ENCODE measurements at regions not wholly inside any gene's neighbourhood (a gene's known extent, or its start where the extent isn't known, plus 50 kb on each side); places are given as distances from the start of the nearest gene placed in this dataset.

- ATAC-seq = no peak
- TF ChIP-seq CTCF (IDR thresholded peaks at IDR 0.05 in 4 of 5, conservative IDR thresholded peaks at IDR 0.05 in 1 of 5) (no peak), POLR2A (IDR thresholded peaks at IDR 0.05) (no peak)
- Histone ChIP-seq H3K27ac (no peak overlapping the region), H3K4me3 (no peak overlapping the region), H3K27me3 (no peaks in the 10 kb centered on the region), H3K36me3 (no peaks in the 10 kb centered on the region), H3K4me1 (peaks cover 25 to 28% of the 10 kb centered on the region in 2 donors), H3K9me3 (no peaks in the 10 kb centered on the region)
- no peak for DNase-seq
- in situ Hi-C loops (cut with MboI; ENCODE audit: low sequenced_read_pairs in 4 of 4) = loop anchor here in 1 of 4 donors (10.0 kb wide), 1 partner anchor 132 kb away; no protein-coding TSS in a partner anchor
- intact Hi-C loops (cut with DNase I; ENCODE audit: low total_unique reads) = loop anchor here (10.0 kb wide), 1 partner anchor 472 kb away; no protein-coding TSS in a partner anchor
These were observed 178.8 kb upstream of the AKR1E2 start for GRCh38 chr10:4647109-4647785.

- Histone ChIP-seq H3K27me3 (no peaks in the 10 kb centered on the region), H3K4me3 (no peak overlapping the region), H3K36me3 (no peaks in the 10 kb centered on the region), H3K27ac (no peak overlapping the region), H3K9me3 (no peaks in the 10 kb centered on the region), H3K4me1 (peaks cover 25 to 28% of the 10 kb centered on the region in 2 donors)
- TF ChIP-seq POLR2A (IDR thresholded peaks at IDR 0.05) = no peak
- no peak for TF ChIP-seq CTCF (IDR thresholded peaks at IDR 0.05 in 4 of 5, conservative IDR thresholded peaks at IDR 0.05 in 1 of 5)
- ATAC-seq (no peak), DNase-seq (no peak)
- intact Hi-C loops (cut with DNase I; ENCODE audit: low total_unique reads) (loop anchor here (10.0 kb wide), 1 partner anchor 472 kb away; no protein-coding TSS in a partner anchor), in situ Hi-C loops (cut with MboI; ENCODE audit: low sequenced_read_pairs in 4 of 4) (loop anchor here in 1 of 4 donors (10.0 kb wide), 1 partner anchor 132 kb away; no protein-coding TSS in a partner anchor)
These were observed 179.5 kb upstream of the AKR1E2 start for GRCh38 chr10:4646547-4646946.

- no peaks in the 10 kb centered on the region for H3K36me3 ChIP-seq
- ATAC-seq (no peak), DNase-seq (no peak)
- H3K4me1 ChIP-seq = peaks cover 24 to 31% of the 10 kb centered on the region in 2 donors
- no peaks in the 10 kb centered on the region for H3K27me3 ChIP-seq
- in situ Hi-C loops (cut with MboI; ENCODE audit: low sequenced_read_pairs in 4 of 4) = loop anchor here in 1 of 4 donors (10.0 kb wide), 1 partner anchor 131 kb away; no protein-coding TSS in a partner anchor
- intact Hi-C loops (cut with DNase I; ENCODE audit: low total_unique reads) = loop anchor here (10.0 kb wide), 1 partner anchor 471 kb away; no protein-coding TSS in a partner anchor
- H3K4me3 ChIP-seq = no peak overlapping the region
- no peaks in the 10 kb centered on the region for H3K9me3 ChIP-seq
- no peak overlapping the region for H3K27ac ChIP-seq
- no peak for TF ChIP-seq POLR2A (IDR thresholded peaks at IDR 0.05)
- no peak for TF ChIP-seq CTCF (IDR thresholded peaks at IDR 0.05 in 4 of 5, conservative IDR thresholded peaks at IDR 0.05 in 1 of 5)
These were observed 180.2 kb upstream of the AKR1E2 start for GRCh38 chr10:4645836-4646235.

- H3K4me1 ChIP-seq = peaks cover 27 to 33% of the 10 kb centered on the region in 2 donors
- in situ Hi-C loops (cut with MboI; ENCODE audit: low sequenced_read_pairs in 4 of 4) = loop anchor here in 1 of 4 donors (10.0 kb wide), 1 partner anchor 129 kb away; no protein-coding TSS in a partner anchor
- ATAC-seq (no peak), DNase-seq (no peak)
- no peak overlapping the region for H3K4me3 ChIP-seq
- intact Hi-C loops (cut with DNase I; ENCODE audit: low total_unique reads) = loop anchor here (10.0 kb wide), 1 partner anchor 469 kb away; no protein-coding TSS in a partner anchor
- no peak overlapping the region for H3K27ac ChIP-seq
- no peaks in the 10 kb centered on the region for H3K9me3 ChIP-seq
- no peak for TF ChIP-seq POLR2A (IDR thresholded peaks at IDR 0.05)
- no peak for TF ChIP-seq CTCF (IDR thresholded peaks at IDR 0.05 in 4 of 5, conservative IDR thresholded peaks at IDR 0.05 in 1 of 5)
- no peaks in the 10 kb centered on the region for H3K36me3 ChIP-seq
- no peaks in the 10 kb centered on the region for H3K27me3 ChIP-seq
These were observed 182.5 kb upstream of the AKR1E2 start for GRCh38 chr10:4643471-4643870.
